ENCODE measurements at regions not wholly inside any gene's neighbourhood (a gene's known extent, or its start where the extent isn't known, plus 50 kb on each side); places are given as distances from the start of the nearest gene placed in this dataset.

- DNase-seq (ENCODE audit: low spot score): no peak
- Histone ChIP-seq H3K4me1 (ENCODE audit: insufficient read depth, low read length, poor library complexity, severe bottlenecking) (no peaks in the 10 kb centered on the region), H3K9me3 (ENCODE audit: low read depth, low read length, poor library complexity, severe bottlenecking) (peaks cover 8% of the 10 kb centered on the region), H3K36me3 (ENCODE audit: insufficient read depth, low read length, poor library complexity, severe bottlenecking) (no peaks in the 10 kb centered on the region), H3K27ac (ENCODE audit: low read depth, low read length, poor library complexity, severe bottlenecking) (no peak overlapping the region), H3K27me3 (replicated peaks; ENCODE audit: insufficient read depth, low read depth, low read length, poor library complexity) (no peaks in the 10 kb centered on the region), H3K4me3 (ENCODE audit: low read depth, low read length, poor library complexity, severe bottlenecking) (no peak overlapping the region)
- CTCF ChIA-PET: no interaction called here
- POLR2A ChIA-PET (ENCODE audit: low non-redundant PET): no interaction called here
- BruUV-seq (replicated peaks): no TSS peak
- TF ChIP-seq, protein P1, sequence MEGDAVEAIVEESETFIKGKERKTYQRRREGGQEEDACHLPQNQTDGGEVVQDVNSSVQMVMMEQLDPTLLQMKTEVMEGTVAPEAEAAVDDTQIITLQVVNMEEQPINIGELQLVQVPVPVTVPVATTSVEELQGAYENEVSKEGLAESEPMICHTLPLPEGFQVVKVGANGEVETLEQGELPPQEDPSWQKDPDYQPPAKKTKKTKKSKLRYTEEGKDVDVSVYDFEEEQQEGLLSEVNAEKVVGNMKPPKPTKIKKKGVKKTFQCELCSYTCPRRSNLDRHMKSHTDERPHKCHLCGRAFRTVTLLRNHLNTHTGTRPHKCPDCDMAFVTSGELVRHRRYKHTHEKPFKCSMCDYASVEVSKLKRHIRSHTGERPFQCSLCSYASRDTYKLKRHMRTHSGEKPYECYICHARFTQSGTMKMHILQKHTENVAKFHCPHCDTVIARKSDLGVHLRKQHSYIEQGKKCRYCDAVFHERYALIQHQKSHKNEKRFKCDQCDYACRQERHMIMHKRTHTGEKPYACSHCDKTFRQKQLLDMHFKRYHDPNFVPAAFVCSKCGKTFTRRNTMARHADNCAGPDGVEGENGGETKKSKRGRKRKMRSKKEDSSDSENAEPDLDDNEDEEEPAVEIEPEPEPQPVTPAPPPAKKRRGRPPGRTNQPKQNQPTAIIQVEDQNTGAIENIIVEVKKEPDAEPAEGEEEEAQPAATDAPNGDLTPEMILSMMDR (conservative IDR thresholded peaks at IDR 0.05; ENCODE audit: low read depth, low read length): no peak
- TF ChIP-seq EZH2 (IDR thresholded peaks at IDR 0.05; ENCODE audit: borderline replicate concordance, low read depth, low read length, poor library complexity, severe bottlenecking): no peak
- intact Hi-C loops (cut with micrococcal nuclease; ENCODE audit: unreplicated experiment): no loop called here
These were observed 2675.7 kb downstream of the PCDH7 start for GRCh38 chr4:33395731-33396485.

- Histone ChIP-seq H3K27ac (ENCODE audit: low read depth, low read length, poor library complexity, severe bottlenecking) (no peak overlapping the region), H3K36me3 (ENCODE audit: insufficient read depth, low read length, poor library complexity, severe bottlenecking) (no peaks in the 10 kb centered on the region), H3K4me1 (ENCODE audit: insufficient read depth, low read length, poor library complexity, severe bottlenecking) (no peaks in the 10 kb centered on the region), H3K4me3 (ENCODE audit: low read depth, low read length, poor library complexity, severe bottlenecking) (no peak overlapping the region), H3K9me3 (ENCODE audit: low read depth, low read length, poor library complexity, severe bottlenecking) (peaks cover 8% of the 10 kb centered on the region), H3K27me3 (replicated peaks; ENCODE audit: insufficient read depth, low read depth, low read length, poor library complexity) (no peaks in the 10 kb centered on the region)
- BruUV-seq (replicated peaks): no TSS peak
- TF ChIP-seq, protein P1 (conservative IDR thresholded peaks at IDR 0.05; ENCODE audit: low read depth, low read length): no peak
- TF ChIP-seq EZH2 (IDR thresholded peaks at IDR 0.05; ENCODE audit: borderline replicate concordance, low read depth, low read length, poor library complexity, severe bottlenecking): no peak
- intact Hi-C loops (cut with micrococcal nuclease; ENCODE audit: unreplicated experiment): no loop called here
- DNase-seq (ENCODE audit: low spot score): no peak
- ChIA-PET POLR2A (ENCODE audit: low non-redundant PET) (no interaction called here), CTCF (no interaction called here)
These were observed 2680.3 kb downstream of the PCDH7 start for GRCh38 chr4:33400504-33400903.

DNA sequence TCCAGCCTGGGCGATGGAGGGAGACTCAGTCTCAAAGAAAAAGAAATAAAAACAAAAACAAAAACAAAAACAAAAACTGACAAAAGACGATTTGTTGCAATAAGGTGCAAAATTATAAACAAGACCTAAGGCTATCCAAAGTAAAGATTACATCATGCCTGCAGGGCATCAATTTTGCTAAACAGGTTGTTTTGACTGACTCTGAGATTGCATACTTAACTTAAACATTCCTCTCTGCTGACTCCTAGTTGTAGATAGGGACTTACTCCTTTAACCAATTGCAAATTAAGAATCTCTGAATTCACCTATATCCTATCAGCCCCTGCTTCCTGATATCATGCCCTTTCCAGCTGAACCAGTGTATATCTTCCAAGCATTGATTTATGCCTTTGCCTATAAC lies 2687.3 kb downstream of the PCDH7 start:
- Histone ChIP-seq H3K4me3 (ENCODE audit: low read depth, low read length, poor library complexity, severe bottlenecking) (no peak overlapping the region), H3K36me3 (ENCODE audit: insufficient read depth, low read length, poor library complexity, severe bottlenecking) (no peaks in the 10 kb centered on the region), H3K9me3 (ENCODE audit: low read depth, low read length, poor library complexity, severe bottlenecking) (peaks cover 4% of the 10 kb centered on the region), H3K27ac (ENCODE audit: low read depth, low read length, poor library complexity, severe bottlenecking) (no peak overlapping the region), H3K27me3 (replicated peaks; ENCODE audit: insufficient read depth, low read depth, low read length, poor library complexity) (no peaks in the 10 kb centered on the region), H3K4me1 (ENCODE audit: insufficient read depth, low read length, poor library complexity, severe bottlenecking) (no peaks in the 10 kb centered on the region)
- TF ChIP-seq, protein P1 (conservative IDR thresholded peaks at IDR 0.05; ENCODE audit: low read depth, low read length): no peak
- TF ChIP-seq EZH2 (IDR thresholded peaks at IDR 0.05; ENCODE audit: borderline replicate concordance, low read depth, low read length, poor library complexity, severe bottlenecking): no peak
- no TSS peak for BruUV-seq (replicated peaks)
- CTCF ChIA-PET: no interaction called here
- no peak for DNase-seq (ENCODE audit: low spot score)
- intact Hi-C loops (cut with micrococcal nuclease; ENCODE audit: unreplicated experiment): no loop called here
- POLR2A ChIA-PET (ENCODE audit: low non-redundant PET): no interaction called here
